HG03175 (cell line): ENCODE measurements at regions not wholly inside any gene's neighbourhood (a gene's known extent, or its start where the extent isn't known, plus 50 kb on each side); places are given as distances from the start of the nearest gene placed in this dataset.
"Not testable (repeated sequence)": the region's sequence is repeated elsewhere in the genome, so short reads cannot be mapped to it uniquely, and the experiment has no call there.

Experiments
- ATAC-seq: cut with Tn5 transposase; IDR thresholded peaks from one replicate; pipeline ENCODE4 v1.9.1; 2021; ENCODE audit warnings: mild to moderate bottlenecking, moderate library complexity; ENCODE audit not compliant: unreplicated experiment

DNA sequence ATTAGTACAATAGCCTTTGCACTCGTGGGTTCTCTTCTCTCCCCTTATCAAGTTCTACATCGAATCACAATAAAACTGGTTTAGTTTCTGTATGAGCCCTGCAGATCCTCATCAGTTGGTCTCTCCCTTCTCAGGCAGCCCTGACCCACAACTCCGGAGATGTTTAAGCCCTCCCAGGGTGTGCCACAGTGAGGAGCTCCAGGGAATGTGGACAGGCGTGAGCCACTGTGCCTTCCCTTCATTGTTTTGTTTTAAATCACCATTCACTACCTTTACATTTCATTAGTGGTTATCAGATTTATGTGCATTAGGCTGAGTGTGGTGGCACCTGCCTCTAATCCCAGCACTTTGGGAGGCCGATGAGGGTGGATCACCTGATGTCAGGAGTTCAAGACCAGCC, 133.2 kb downstream of the LARP7 start:
- ATAC-seq, result no peak

DNA sequence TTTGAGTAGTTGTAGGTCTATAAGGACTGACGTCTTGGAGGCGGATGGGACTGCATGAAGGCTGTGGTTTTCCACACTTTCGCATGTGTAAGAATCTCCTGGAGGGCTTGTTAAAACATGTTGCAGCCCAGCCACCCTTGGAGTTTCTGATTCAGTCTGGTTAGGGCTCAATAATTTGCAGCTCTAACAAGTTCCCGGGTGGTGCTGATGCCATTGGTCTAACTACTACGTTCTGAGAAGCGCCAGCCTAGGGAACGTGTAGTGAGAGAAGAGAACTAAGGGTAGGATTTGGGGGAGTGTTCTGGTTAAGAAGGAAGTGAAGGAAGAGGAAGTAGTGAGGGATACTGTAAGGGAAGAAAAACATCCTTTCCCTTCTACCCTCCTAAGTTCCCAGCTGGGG, 138.9 kb downstream of the LARP7 start:
- ATAC-seq, result no peak

DNA sequence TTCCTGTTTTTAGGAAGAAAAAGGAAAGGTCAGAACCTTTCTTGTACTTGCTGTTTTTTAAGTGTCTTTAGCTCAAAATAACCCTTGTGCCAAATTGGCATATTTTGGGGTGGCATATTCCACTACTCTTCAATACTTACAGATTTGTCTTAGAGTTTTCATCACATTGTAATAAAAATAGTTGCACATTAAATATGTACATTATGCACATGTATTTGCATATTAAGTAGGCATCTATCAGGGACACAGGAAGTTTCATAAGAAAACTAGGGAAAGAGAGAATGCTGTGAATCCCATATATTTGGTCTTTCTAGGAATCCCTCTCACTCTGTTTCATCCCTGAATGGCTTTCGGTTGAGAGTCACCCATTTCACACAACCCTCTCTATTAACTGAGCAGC, 139.6 kb downstream of the LARP7 start:
- no peak for ATAC-seq

DNA sequence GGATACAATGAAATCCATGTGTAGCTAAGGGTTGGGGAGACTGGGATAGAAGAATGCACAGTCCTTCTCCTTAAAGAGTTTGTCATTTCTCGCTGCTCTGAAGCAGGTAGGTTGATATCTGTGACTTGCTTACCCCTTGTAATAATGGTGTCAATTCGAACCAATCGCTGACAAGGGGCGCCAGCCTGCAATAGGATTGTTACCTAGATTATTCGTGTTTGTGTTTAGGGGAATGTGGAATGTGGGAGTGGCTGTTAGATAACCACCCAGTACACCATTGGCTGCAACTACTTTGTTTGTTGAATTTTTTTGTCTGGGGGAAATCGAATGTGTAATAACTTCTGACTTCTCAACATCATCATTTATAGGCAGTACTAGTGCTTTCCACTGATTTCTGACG, 141.6 kb downstream of the LARP7 start:
- ATAC-seq, result no peak

DNA sequence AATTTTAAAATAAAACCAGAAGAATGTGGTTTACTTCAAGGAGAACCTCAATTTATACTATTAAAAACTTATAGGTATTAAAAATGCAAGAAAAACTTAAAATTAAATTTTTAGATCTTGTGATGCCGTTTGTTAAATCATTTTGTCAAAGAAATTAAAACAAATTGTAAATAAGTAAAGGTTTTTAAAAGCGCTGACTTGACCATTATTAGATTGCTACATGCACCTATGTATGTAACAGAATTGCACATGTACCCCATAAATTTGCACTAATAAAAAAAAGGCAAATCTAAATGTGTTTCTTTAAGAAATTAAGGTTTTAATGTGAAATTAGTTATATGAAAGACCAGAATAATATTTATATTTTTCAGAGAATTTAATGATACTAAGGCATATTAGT, 156.1 kb downstream of the LARP7 start:
- ATAC-seq, result no peak

DNA sequence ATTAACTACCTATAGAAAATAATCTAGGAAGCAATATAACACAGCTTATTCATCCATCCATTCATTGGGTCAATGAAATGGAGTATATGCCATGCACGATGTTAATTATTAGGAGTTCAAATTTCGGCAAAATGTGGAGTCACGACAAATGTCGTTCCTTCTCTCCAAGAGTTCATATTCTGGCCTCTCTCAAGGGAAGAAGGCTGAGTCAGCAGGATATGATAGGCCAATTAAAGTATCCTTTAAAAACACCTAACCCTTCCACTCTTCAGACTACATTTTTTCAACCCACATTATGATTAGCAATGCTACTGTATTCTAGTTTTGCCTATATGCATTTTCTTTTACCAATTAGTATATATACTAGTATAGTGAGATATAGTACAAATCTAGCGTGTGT, 163.1 kb downstream of the LARP7 start:
- no peak for ATAC-seq

DNA sequence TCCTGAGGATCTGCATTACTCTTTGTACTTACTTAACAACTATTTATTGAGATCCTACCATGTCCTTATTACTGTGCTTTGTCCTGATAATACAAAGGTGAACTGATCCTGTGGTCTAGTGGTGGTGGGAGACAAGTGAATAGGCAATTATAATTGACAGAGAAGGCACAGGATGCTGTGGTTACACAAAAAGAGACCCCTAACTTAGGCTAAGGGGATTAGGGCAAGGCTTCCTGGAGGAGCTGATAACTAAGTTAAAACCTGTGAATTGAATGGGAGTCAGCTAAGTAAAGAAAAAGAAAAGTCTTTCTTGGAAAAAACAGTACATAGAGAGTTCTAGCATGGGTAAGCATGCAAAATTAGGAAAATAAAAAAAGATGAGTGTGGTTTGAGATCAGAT, 164.4 kb downstream of the LARP7 start:
- ATAC-seq, result no peak

DNA sequence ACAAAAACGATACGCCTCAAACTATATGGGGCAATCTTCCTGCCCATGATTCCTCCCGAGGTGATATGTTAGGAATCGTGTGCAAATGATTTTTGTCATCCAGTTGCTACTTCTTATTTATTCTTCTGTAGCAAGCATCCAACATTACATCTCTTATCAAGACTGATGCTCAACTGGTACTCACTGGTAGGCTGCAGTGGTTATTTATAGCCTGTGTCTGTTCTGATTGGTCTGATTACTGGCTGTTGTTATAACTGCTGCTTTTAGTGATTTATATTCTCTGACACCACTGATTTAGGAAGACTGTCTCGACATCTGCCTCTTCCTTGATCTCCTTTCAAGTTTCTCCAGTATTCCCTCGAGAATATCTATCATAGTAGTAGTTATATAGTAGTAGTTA, 165.8 kb downstream of the LARP7 start:
- ATAC-seq, result no peak

DNA sequence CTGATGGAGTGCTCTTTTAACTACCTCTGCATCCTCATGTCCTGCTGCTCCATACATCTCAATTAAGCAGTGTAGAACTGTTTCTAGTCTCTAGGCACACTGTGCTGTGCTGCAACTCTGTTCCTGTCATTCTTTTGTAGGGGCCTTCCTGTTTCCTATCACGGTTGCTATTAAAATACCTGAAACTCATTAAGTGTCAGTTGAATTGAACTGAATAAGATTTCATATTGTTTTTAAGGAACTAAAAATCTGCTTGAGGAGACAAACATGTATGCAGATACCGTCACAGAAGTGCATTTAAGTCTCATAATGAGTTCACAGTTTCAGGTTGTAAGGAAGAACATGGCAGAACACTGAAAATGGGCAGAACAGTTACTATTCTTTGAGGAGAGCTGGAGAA, 170.1 kb downstream of the LARP7 start:
- no peak for ATAC-seq

DNA sequence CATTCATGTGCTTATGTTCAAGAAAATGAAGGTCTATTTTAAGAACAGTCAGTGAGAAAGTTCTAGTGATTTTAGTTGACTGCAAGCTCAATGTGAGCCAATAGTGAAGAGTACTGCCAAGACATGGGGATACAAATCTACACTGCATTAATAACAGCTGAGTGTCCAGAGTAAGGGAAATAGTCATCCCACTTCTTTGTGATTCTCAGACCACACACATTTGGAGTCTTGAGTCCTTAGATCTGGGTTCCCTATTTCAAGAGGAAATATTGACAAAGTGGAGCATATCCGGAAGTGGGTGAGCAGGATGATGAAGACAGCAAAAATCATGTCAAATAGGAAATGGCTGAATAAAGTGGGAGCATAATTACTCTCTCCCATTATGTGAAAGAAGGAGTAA, 171.1 kb downstream of the LARP7 start:
- no peak for ATAC-seq

DNA sequence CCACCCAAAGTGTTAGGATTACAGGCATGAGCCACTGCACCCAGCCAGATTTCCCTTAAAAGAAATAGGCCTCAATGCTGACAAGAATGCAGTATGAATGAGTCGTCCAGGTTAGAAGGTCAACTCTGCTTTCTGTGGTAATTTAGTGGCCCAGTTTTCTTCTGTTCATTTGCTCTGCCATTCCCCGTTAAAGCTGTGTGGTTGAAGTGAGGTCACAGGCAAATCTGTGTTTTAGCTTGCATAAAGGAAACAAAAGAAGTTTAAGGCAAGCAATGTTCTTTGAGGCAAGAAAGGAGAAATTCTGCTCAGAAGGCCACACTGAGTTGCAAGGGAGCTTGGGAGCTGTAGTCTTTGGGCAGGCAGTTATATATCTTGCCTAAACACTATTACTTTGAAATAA, 176.8 kb downstream of the LARP7 start:
- no peak for ATAC-seq

DNA sequence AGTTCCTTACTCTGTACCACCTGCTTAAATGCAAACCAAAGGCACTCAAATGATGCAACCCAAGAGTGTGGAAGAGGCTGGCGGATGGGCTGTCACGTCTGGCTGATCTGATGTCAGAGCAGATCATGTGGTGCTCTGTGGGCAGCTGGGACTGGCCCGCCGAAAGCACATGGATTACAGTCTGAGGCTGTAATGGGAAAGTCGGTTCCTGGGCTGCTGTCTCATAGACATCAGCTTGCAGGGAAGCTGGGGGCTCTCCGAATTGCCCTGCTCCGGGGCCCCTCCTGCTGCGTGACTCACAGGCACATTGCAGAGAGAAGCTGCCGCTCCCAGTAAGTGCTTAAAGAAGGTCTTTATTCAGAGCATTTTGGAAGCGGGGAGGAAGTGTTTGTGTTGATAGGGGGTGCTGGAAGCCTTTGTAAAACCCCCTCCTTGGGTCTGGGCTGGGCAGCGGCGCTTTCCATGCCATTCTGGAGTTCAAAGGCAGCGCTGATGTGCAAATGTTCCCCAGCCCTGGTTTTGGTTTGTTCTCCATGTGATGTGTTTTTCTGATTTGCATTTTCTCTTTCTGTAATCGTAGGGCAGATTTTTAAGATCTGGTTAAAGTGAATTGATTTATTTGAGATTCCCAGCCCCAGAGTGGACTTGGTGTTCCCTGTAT, 181.1 kb downstream of the LARP7 start:
- peak; percentile 96 for ATAC-seq

DNA sequence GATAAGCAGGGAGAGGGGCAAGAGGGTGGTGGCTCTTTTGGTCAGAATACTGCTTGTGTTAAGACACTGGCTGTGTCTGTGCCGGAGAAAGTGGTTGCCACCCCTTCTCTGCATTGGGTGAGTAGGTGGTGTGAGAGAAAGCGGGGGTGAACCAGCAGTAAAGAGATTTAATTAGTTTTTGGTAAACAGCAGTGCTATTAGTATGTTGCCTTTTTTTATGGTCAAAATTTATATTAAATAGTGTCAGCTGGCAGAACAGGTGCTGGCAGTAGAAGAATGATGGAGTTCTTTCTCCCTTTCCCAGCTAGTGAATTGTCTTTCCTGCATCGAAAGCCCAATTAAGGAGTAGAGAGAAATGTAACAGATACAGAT, 181.6 kb downstream of the LARP7 start:
- peak; percentile 39 for ATAC-seq

DNA sequence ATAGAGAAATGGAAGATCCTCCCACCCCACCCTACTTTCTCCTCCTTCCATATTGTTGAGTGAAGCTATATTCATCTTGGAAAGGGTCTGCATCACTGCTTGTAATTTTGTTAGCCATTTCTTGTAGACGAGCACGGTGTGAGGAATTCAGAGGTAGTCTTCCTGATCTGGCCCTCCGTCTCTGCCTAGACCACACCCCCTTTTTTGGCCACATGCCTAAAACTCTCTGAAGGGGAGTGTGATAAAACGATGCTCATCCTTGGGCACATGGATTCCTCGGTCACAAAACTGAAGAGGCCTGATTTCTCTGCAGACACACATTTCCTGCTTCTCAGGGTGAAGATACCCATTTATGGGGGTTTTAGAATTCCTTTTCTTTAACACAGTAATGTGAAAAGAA, 182.8 kb downstream of the LARP7 start:
- ATAC-seq, result no peak

DNA sequence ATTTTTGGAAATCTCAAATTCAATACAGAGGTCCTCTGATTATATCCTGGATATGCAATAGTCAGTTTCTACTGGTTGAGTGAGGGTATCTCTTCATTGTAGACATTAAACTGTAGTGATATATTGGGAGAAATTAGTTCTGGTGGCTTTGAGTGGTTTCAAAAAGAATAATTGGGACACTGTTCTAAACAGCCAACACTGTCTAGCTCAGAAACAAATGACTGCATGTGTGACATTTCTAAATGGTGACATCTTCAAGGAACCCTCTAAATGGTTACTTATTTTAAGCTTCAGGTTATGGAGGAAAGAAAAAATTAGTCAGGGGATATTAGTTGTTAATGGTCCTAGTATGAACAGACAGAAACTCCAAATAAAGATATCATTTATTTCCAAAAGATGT, 186.2 kb downstream of the LARP7 start:
- ATAC-seq, result no peak

DNA sequence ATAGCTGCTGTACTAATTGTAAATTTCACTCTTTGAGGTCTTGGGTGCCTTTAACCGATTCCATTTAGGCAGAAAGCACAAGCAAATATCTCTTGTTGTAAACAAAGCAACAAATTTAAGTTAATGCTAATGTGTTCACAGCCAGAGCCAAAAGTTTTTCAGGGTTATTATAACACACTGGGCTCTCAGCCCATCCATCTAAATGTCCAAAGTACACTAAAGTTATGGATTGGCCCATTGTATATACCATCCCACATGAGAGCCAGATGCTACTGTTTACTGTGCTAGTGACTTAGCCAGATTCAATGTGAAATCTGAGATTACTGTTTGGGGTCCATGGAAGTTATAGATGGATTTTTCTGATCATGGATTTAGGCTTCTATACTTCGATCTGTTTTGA, 186.7 kb downstream of the LARP7 start:
- no peak for ATAC-seq

DNA sequence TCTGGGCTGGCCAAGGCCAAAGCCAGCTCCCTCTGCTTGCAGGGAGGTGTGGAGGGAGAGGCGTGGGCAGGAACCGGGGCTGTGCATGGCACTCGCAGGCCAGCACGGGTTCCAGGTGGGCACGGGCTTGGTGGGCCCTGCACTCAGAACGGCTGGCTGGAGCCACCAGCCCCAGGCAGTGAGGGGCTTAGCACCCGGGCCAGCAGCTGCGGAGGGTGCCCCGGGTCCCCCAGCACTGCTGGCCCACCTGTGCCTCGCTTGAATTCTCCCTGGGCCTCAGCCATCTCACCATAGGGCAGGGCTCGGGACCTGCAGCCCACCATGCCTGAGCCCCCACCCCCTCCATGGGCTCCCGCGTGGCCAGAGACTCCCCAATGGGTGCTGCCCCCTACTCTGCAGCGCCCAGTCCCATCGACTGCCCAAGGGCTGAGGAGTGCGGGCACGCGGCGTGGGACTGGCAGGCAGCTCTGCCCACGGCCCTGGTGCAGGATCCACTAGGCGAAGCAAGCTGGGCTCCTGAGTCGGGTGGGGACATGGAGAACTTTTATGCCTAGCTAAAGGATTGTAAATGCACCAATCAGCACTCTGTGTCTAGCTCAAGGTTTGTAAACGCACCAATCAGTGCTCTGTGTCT, 193.9 kb downstream of the LARP7 start:
- ATAC-seq, result no peak

DNA sequence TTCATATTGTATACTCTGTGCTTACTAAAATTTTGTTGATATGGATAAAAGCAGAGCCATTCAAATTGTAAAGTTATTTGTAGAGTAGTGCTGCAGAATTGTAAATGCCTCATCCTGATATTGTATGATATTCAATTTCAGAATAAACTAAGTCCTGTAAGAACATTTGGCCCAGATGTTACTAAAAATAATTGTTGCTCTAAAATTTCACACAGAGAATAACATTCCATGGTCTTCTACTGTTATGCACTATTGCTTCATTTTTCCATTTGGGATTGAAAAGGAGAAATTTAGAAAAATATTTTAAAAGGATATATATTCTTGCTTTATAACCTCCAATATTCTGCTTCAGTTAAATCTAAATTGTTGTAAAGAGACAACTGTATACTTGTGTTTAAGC, 195.6 kb downstream of the LARP7 start:
- ATAC-seq, result no peak

DNA sequence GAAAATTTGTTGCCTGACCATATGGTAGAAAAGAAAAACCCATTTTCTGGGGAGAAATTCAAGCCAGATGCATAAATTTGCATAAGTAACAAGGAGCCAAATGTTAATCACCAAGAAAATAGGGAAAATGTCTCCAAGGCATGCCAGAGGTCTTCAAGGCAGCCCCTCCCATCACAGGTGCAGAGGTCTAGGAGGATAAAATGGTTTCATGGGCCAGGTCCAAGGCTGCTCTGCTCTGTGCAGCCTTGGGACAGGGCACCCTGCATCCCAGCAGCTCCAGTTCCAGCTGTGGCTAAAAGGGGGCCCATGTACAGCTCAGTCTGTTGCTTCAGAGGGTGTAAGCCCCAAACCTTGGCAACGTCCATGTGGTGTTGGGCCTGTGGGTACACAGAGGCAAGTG, 200.0 kb downstream of the LARP7 start:
- no peak for ATAC-seq

DNA sequence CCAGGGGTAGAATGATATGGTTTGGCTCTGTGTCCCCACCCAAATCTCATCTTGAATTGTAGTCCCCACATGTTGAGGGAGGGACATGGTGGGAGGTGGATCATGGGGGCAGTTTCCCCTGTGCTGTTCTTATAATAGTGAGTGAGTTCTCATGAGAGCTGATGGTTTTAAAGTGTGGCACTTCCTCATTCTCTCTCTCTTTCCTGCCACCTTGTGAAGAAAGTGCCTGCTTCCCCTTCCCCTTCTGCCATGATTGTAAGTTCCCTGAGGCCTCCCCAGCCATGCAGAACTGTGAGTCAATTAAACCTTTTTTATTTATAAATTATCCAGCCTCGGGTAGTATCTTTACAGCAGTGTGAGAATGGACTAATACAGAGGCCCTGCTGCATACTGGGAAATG, 201.1 kb downstream of the LARP7 start:
- ATAC-seq, result not testable (repeated sequence)

DNA sequence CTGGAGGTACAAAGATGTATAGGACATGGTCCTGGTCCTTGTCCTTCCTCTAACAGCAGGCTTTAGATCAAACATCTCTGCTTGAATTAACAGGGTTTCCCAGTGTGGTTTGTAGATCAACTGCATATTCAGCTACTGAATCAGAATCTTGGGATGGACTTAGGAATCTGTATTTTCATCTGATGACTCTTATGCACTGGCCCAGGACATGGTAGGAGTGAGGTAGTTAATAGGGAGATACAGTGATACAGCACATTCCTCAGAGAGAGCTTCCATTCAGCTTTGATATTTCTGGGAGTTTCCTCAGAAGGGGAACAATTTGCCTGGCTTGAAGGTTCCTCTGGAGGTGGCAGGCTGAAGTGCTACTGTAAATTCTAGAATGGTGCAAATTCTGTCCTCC, 203.1 kb downstream of the LARP7 start:
- ATAC-seq, result no peak

DNA sequence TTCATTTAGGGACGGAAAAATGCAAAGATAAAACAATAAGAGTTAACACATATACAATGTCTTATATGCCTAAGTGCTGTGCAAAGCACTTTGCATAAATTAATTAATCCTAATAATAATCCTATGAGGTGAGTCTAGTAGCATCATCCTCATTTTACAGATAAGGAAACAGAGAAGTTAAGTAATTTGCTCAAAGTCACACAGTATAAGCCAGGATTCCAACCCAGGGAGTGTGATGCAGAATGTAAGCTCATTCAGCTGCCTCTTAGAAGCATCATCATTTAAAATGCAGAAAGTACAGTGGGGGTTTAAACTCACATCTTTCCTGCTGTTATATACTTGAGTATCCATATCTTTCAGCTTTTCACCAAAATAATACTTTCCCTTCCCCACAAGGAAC, 203.7 kb downstream of the LARP7 start:
- no peak for ATAC-seq

DNA sequence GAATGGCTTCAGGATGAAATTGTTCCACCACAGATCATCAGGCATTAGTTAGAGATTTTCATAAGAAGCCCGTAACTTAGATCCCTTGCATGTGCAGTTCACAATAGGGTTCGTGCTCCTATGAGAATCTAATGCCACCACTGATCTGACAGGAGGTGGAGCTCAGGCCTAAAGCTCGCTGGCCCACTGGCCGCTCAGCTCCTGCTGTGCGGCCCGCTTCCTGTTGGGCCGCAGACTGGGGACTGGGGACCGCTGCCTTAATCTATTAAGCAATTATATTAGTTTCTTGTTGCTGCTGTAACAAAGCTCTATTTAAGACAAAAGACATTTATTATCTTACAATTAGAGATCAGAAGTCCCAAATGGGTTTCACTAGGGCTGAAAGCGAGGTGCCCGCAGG, 205.6 kb downstream of the LARP7 start:
- no peak for ATAC-seq
